ENCODE measurements at regions not wholly inside any gene's neighbourhood (a gene's known extent, or its start where the extent isn't known, plus 50 kb on each side); places are given as distances from the start of the nearest gene placed in this dataset.
"Not testable (repeated sequence)": the region's sequence is repeated elsewhere in the genome, so short reads cannot be mapped to it uniquely, and the experiment has no call there.

DNA sequence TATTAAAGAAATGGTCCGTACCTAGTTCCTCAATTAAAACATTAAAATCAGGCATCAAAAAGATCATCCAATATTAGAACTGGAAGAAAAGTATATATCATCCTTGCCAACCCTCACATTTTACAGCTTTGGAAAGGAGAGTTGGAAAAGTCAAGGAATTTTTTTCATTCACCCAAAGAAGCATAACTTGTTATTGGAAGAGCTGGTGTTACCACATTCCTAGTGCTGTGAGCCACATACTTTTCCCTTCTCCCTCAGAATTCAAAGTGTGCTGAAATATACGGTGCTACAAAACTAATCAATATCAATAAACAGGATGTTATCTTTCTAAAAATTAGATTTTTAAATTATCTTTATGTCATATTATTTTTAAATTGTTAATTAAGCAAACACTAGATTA lies 202.1 kb upstream of the FAT3 start:
- no peak for DNase-seq

DNA sequence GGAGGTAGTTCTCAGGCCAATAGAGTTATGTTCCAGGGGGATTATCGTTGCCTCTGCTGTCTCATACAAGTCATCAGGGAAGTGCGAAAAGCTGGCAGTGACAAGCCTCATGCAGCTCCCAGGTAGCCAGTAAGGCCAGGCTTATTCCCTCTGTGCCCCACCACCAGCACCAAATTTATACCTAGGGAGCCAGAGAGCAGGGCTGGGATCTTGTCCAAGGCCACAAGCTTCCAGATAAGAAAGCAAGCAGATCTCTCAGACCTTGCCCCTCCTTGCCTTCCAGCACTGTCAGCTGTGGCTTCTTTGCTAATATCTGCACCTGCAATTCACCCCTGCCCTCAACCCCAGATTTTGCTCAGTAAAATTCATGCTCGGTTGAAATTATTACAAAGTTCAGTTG lies 206.3 kb upstream of the FAT3 start:
- no peak for DNase-seq

DNA sequence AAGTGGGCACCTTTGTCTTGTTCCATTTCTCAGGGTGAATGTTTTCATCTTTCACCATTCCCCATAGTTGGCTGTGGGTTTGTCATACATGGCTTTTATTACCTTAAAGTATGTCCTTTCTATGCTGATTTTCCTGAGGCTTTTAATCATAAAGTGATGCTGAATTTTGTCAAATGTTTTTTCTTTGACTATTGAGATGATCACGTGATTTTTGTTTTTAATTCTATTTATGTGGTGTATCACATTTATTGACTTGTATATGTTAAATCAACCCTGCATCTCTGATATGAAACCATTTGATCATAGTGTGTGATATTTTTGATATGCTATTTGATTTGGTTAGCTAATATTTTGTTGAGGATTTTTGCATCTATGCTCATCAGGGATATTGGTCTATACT lies 216.4 kb upstream of the FAT3 start:
- DNase-seq: no peak

DNA sequence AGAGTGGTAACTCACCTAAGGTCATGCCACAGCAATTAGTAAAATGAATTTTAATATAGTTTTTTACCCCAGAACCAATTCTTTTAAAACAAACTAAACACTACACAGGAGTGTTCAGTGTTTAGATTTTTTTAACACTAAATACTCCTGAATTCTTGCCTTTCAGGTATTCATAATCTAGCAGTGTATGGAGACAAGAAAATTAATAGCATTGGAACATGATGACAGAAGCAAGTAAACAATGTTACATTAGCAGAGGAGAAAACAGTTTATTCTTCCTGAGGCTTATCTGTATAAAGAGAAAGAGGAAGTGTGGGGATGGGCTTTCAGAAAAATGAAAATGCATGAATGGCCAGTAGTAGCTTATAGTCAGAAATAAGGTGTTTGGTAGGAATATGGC lies 222.1 kb upstream of the FAT3 start:
- DNase-seq: no peak

DNA sequence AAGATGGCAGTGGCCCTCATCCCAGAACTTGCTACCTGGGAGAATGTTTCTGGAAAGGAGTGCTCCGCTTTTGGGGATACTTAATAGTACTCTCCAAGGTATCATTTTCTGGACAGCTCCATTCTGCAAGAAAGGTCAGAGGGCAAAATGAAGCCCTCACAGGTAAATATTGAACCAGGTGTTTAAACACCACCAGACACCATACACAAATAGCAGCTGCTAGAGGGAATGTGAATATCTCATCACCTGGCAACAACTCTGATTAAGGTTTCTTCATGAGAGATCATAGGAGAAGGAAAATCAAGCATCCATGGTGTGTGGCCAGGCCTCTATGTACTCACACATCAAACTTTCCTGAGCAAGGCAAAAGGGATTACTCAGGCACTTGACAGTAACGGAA lies 226.1 kb upstream of the FAT3 start:
- peak; percentile 92 for DNase-seq

DNA sequence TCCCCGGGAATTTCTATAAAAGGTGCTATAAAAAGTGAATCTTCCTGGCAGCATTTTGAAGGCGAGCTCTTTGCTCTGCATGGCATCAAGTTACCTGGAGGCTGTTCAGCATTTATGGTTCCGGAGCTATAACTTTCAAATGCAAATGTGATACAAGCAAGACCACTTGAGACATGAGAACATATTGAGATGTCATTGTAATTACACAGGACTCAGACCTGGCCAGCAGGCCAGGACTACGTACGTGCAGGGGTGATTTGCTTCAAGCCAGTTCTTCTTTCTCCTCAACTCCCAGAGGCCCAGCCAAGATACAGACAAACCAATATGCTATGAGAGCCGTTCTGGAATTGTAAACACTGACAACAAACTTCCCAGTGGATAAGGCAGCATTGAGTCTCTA lies 227.4 kb upstream of the FAT3 start:
- DNase-seq: peak; percentile 90

DNA sequence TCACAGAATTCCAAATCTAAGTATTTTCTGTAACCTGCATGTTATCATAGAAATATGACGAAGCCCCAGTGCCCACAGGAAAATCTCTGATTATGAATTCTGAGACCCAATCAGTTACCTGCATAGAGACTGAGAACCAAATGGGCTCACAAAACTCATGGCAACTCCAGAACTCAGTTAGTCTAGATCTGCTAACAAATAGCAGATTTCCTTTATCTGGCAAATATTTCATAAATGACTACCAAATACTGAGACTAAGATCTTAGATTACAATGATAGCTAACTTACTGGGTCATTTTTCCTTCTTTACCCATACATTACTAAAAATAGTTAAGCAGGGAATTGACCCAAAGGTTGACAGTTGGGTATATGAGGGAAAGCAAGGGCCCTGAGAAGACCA lies 228.1 kb upstream of the FAT3 start:
- DNase-seq: no peak

DNA sequence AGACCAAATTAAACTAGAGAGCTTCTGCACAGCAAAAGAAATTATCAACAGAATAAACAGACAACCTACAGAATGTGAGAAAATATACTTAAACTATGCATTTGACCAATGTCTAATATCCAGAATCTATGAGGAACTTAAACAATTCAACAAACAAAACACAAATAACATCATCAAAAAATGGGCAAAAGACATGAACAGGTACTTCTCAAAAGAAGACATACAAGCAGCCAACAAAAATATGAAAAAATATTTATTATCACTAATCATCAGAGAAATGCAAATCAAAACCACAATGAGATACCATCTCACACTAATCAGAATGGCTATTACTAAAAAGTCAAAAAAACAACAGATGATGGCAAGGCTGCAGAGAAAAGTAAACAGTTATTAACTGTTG lies 236.2 kb upstream of the FAT3 start:
- not testable (repeated sequence) for DNase-seq

DNA sequence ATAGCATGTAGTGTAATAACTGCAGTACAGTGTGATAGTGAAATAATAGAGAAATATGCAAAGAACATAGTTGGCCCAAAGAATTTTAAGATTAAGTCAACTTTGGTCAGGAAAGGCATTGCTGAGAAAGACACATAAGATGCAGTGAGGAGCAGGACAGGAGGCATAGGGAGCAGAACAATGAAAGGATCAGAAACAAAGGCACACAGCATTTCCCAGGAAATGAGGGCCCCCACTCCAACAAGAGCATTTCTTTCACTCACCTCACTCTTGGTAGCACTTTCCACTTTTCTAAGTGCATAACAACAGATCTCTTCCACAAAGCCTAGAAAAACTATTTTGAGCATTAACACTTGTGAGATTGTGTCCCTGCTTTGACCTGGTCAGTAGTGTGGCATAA lies 238.4 kb upstream of the FAT3 start:
- DNase-seq: no peak

DNA sequence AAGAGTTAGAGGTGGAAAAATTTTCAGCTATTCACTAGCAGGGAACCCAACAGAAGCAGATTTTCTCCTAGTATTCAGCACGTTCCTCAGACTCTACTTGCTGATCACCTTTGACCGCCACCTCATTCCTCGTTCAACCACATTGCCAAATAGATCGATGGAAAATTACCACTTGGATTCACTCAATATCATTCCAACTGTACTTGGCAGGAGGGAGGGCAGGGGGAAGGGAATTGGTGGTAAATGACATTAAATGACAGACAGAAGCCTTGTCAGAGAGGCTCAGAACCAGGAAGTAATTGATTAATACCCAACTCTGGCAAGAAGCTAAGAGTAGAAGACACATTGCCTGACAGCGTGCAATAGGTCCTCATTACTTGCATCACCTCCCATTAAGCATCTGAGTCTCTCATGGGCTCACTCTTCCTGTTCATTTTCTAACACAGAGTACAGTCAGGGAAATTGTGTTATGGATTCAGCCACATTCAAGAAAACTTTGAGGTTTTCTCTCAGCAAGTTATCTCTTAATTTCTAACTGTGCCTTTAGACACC lies 240.5 kb upstream of the FAT3 start:
- DNase-seq: no peak

DNA sequence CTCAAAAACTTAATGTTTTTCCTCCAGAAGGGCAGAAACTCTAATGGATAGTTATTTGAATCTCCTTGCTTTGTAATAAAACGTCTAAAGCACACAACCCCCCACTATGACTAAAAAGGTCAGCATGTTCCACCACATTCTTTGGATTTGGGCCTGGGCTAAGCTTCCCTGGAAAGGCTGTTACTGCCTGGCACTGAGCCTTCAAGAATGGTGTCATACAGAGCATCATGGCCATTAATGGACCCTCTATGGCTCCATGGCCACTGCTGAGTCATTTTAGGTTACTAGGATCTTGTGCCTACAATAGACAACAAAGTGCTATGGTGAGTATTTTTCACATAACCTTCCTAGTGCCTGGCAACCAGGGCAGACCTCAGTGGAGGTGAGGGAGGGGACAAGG lies 242.6 kb upstream of the FAT3 start:
- DNase-seq: no peak

DNA sequence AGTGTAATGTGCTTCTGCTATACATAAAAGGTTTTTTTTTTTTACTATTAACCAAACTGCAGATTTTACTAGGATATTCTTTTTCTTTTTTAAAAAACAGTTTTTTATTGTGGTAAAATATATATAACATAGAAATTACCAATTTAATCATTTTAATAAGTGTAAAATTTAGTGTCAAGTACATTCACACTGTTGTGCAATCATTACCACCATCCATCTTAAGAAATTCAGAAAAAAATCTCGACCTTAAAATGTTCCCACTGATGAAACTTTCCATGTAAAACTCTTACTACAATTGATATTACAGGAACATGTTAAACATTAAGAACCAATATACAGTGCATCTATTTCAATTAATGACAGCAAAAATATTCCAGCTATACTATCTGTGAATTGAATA lies 244.8 kb upstream of the FAT3 start:
- no peak for DNase-seq

DNA sequence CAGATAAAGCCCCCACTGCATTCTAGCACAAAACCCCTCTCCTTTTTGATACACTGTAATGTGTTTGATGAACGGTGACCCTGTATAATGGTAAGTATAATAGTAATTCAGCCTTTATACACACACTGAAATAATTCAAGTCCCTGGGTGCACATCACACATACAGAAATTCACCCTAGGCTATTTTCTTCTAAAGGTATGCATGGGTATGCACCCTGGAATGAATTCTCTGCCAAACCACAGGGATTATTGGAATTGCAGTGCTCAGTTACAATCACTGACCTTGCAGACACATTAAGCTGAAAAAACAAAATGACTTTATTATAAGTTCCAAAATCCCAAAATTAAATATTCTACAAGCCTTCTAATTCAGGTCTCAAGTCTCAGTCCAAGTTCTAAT lies 245.9 kb upstream of the FAT3 start:
- no peak for DNase-seq

DNA sequence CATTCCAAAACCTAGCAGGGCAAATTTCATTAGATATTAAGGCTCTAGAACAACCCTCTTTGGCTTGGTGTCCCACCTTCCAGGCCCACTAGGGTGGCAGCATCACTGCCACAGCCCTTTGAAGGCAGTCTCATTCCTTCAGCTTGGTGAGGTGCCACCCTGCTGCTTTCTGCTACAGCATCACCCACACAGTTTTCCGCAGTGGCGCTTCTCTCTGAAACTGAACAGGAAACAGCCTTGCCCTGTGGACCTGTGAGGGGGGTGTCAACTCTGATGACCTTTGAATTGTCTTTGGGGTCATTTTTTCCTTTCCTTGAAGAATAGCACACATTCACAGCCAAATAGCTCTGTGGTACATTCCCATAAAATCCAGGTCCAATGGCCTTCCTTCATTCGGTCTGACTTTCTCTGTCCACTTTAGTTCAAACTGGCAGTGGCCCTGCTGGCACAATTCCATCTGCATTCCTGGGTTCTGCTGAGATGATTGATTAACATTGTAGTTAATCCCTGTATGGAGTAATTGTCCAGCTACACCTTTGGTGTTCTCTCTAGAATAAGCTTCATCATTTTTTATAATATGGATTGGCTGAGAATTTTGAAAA lies 251.9 kb upstream of the FAT3 start:
- no peak for DNase-seq

DNA sequence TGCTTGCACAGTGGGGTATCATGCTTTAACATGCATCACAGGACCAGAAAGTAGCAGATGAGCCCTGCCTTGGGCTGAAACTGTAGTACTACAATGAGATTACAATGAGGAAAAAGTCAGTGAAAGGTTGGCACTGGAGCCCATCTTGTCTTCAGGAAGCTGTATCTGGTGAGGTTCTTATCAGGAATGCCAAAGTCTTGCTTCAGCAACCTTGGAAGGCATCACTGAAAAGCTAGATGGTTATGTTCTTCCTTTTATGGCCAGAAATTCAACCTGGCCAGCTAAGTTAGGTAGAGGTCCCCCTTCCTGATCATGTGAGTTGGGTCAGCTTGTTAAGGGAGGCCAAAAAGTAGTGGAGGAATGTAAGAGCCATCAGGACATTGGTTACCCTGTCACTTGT lies 254.0 kb upstream of the FAT3 start:
- no peak for DNase-seq

DNA sequence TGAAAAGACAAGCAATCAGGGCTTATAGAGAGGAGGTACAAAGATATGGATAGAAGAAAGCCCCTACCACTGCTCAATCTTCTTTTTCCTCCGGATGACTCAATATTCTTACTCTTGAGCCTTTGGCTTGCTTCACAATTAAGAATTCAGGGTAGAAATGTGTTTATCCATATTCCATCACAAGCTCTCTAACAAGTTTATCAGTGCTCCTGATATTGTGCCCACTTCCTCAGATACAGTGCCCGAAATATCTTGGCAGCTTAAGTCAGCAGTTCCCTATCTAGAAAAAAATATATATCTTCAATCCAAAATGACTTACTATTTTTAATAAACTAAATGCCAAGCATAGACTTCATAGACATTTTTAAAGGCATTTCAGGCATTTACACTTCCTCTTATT lies 255.1 kb upstream of the FAT3 start:
- DNase-seq: no peak

DNA sequence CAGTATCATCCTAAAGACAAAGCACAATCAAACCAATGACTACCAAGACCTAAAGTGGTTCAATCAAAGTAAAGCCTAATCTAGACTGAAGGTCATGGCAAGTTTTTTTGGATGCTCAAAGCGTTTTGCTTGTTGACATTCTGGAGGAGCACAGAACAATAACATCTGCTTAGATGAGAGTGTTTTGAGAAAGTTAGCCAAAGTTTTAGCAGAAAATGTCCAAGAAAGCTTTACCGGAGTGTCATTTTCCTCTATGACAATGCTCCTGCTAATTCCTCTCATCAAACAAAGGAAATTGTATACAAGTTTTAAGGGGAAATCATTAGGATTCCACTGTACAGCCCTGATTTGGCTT lies 256.9 kb upstream of the FAT3 start:
- no peak for DNase-seq

DNA sequence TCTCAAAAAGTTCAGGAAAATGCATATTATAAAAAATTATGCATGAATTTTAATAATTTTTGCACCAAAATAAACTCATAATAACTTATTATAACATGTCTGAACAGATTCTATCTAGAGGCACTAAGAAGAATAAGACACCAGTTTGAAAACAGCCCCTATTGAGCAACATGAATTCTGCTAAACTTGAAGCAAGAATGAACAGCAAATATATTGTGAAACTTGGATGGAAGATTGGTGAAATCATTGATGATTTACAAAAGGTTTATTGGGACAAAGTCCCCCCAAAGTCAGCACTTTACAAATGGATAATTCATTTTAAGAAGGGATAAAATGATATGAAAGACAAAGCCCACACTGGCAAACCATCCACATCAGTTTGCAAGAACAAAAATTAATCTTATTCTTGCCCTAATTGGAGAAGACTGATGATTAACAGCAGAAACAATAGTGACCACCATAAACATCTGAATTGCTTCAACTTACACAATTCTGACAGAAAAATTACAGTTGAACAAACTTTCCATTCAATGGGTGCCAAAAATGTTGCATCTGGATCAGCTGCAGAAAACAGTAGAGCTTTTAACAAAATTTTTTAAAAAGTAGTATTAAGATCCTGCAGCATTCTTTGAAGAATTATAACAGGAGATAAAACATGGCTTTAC lies 257.5 kb upstream of the FAT3 start:
- DNase-seq: no peak

DNA sequence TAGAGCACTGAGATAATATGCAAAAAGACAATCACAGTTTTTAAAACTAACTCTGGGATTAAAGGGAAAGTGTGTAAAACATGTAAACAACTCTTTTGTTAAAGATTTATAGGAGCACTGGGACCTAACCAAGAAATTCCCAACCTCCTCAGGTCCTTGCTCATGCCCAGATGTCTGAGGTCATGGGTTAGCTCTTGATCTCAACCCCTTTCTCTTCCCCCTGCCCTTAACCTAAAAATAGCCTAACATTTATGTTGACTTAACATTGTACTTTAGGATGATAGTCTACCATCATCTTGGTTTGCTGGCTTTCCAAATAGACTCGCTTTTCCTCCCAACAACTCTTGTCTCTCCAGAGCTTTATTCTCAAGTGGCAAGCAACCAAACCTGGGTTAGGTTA lies 258.2 kb upstream of the FAT3 start:
- DNase-seq: no peak

DNA sequence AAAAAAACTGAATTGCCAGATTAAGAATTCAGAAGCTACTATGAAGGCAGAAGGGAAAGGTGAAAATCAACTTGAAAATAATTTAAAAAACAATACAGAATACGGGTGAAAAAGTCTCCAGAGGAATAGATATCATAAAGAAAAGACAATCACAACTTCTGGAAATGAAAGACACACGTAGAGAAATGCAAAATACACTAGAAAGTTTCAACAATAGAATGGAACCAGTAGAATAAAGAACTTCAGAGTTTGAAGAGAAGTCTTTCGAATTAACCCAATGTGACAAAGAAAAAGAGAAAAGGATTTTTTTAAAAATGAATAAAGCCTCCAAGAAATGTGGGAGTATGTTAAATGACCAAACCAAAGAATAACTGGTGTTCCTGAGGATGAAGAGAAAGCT lies 263.8 kb upstream of the FAT3 start:
- DNase-seq: no peak

DNA sequence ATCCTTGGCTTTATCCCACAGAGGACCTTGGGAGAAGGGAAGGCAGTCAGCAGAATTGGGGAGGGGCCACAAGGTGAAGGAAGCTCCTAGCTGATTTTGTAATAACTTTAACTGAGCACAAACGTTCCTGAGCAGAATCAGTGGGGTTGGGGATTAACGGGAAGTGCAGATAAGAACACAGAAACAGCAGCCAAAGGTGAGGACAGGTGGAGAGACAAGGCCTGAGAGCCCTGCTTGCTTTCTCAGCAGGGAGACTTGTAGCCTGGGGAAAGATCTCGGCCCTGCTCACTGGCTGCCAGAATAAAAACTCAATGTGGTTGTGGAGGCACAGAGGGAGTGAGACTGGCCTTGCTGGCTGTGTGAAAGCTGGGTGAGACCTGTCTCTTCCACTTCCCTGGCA lies 265.2 kb upstream of the FAT3 start:
- DNase-seq: no peak

DNA sequence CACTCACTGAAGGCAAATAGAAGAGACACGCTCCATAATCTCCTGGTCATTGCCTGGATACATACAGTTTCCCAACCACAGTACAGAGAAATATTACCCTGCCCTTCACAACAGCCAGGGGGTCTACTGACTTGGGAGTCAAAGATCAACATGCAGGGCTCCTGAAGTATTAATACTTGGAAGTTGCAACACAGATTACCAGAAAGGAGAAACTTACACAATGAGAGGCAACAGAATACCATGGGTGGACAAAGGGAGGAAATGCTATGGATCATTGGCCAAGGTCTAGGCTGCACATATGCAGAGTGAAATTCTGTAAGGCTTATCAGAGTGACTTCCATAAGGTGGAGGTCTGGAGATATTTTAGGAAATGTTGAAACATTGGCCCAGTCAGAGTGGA lies 267.9 kb upstream of the FAT3 start:
- DNase-seq: no peak

DNA sequence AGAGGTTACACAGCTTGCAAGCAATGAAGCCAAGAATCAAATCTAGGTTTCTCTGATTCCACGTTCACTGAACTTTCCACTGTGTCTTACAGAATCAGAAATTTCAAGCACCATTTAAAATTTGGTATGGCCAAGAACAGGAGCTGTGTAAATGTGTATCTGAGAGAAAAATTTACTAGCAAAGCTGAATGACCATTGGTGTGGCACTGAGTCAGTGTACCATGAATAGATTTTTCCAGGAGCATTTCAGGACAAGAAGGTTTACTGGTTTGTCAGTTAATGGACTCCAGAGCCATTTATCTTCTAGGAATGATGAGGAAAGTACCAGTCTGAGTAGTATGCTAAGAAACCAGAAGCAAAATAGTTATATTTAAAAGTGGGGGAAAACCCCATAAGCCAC lies 269.4 kb upstream of the FAT3 start:
- DNase-seq: no peak

DNA sequence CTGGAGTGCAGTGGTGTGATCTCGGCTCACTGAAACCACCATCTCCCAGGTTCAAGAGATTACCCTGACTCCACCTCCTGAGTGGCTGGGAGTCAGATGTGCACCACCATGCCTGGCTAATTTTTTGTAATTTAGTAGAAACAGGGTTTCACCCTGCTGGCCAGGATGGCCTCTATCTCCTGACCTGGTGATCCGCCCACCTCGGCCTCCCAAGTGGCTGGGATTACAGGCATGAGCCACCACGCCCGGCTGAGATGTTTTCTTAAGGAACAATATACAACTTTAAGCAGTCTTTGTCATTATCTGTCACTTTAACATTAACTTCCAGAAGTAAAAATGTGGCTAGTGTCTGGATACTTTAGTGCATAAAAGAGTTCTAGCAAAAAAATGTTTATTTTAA lies 272.6 kb upstream of the FAT3 start:
- no peak for DNase-seq

DNA sequence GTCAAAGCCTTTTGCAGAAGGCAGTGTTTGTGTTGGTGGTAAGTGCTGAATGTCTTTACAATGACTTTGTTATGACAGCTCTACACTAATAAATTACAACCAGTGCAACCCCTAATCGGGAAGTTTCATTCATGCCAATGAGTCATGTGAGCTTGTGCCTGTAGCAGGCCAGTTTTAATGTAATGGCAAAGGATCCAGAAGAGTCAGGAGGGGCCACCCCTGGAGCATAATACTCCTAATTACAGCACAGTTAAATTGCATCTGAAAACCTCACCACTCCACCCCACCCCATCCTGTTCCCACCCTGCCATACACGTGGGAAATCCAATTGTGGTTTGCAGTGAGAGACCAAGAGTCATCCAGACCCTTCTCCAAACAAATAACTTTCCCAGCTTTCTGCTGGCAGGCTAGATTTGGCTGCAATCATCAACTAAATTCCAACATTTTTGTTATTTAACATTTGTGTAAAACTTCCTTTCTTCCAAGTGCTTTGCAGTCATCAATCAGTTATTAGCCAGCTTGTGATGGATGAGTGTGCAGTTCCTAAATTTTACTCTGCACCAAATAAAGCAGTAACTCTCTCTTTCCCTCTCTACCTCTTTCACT lies 277.3 kb upstream of the FAT3 start:
- peak; percentile 16 for DNase-seq
